GM12878 (cell line): ENCODE measurements at regions not wholly inside any gene's neighbourhood (a gene's known extent, or its start where the extent isn't known, plus 50 kb on each side); places are given as distances from the start of the nearest gene placed in this dataset.

Experiments
- ATAC-seq: fragments of 200-7000 bp; cut with Tn5 transposase; 3 replicates; pipeline ENCODE4 v1.9.1; 2020; ENCODE audit warnings: mild to moderate bottlenecking, moderate library complexity
- BruUV-seq: library from RNA; stranded (reverse); fragments of 400-500 nt; replicated peaks from 2 replicates; lab custom pipeline; 2021; lab: Mats Ljungman, UMichigan
- CTCF ChIA-PET: fragments of 300-600 bp; sonication (Branson Sonifier 250); formaldehyde crosslinking; extraction: SDS; loops from one replicate; lab custom pipeline; 2021; ENCODE audit warnings: inconsistent platforms; lab: Yijun Ruan, JAX
- POLR2A ChIA-PET: fragments of 350-600 bp; formaldehyde crosslinking; extraction: SDS; loops from one replicate; lab custom pipeline; 2021; ENCODE audit warnings: inconsistent platforms; lab: Charles Lee
- RAD21 ChIA-PET: fragments of 300-600 bp; sonication (Branson Sonifier 250); formaldehyde crosslinking; loops from one replicate; lab custom pipeline; 2023; ENCODE audit warnings: antibody characterized with exemption; ENCODE audit not compliant: unreplicated experiment; lab: Charles Lee
- SMC1A ChIA-PET: fragments of 300-600 bp; sonication (Branson Sonifier 250); formaldehyde crosslinking; loops from one replicate; lab custom pipeline; 2023; ENCODE audit not compliant: unreplicated experiment, uncharacterized antibody; lab: Charles Lee
- DNase-seq: peaks from one replicate; pipeline ENCODE4 v3.0.0-alpha.2; 2011; ENCODE audit warnings: low read depth, low spot score
- FAIRE-seq: peaks from 3 replicates; lab custom pipeline; 2011; peaks lifted over from hg19 to GRCh38; lab: Jason Lieb, UNC
- H2AFZ ChIP-seq: 2 replicates; pipeline ENCODE4 v1.6.0; 2011; ENCODE audit warnings: low read depth, low read length, control low read depth; ENCODE audit not compliant: control insufficient read depth
- H3K27ac ChIP-seq: 2 replicates; pipeline ENCODE4 v1.5.1; 2011; ENCODE audit warnings: control low read depth; ENCODE audit not compliant: control insufficient read depth, insufficient read depth
- H3K27me3 ChIP-seq, 2 experiments: replicated peaks in 1 of 2; 2 replicates each; pipeline versions ENCODE4 v1.6.0 to v1.6.1; 2011; ENCODE audit warnings: low read length in 1 of 2; ENCODE audit not compliant: control insufficient read depth in 2 of 2, insufficient read depth in 2 of 2
- H3K36me3 ChIP-seq, 2 experiments: 2 replicates each; pipeline ENCODE4 v1.5.1; 2011; ENCODE audit warnings: low read length in 1 of 2; ENCODE audit not compliant: control insufficient read depth in 2 of 2, insufficient read depth in 2 of 2
- H3K4me1 ChIP-seq: 2 replicates; pipeline ENCODE4 v1.6.1; 2011; ENCODE audit warnings: mild to moderate bottlenecking, low read length, moderate library complexity, mixed read lengths; ENCODE audit not compliant: control insufficient read depth, insufficient read depth
- H3K4me2 ChIP-seq: 2 replicates; pipeline ENCODE4 v1.6.0; 2011; ENCODE audit warnings: control low read depth; ENCODE audit not compliant: control insufficient read depth, insufficient read depth
- H3K4me3 ChIP-seq: fragments of 200-600 bp; sonication (generic); 2 replicates; pipeline ENCODE4 v1.5.1; 2016
- H3K79me2 ChIP-seq: 2 replicates; pipeline ENCODE4 v1.6.0; 2011; ENCODE audit warnings: low read length; ENCODE audit not compliant: control insufficient read depth, insufficient read depth
- H3K9ac ChIP-seq: 2 replicates; pipeline ENCODE4 v1.8.0; 2011; ENCODE audit warnings: low read length, control low read depth, mixed read lengths; ENCODE audit not compliant: control insufficient read depth, insufficient read depth
- H3K9me3 ChIP-seq: replicated peaks from 3 replicates; pipeline ENCODE4 v1.5.1; 2011; ENCODE audit warnings: mild to moderate bottlenecking, low read length; ENCODE audit not compliant: control insufficient read depth, insufficient read depth
- H4K20me1 ChIP-seq: 2 replicates; pipeline ENCODE4 v1.6.0; 2011; ENCODE audit not compliant: control insufficient read depth, insufficient read depth
- RAD21 ChIP-seq: IDR thresholded peaks from 2 replicates; pipeline ENCODE4 v1.6.1; 2011; ENCODE audit warnings: mild to moderate bottlenecking, low read depth, low read length, moderate library complexity; ENCODE audit not compliant: insufficient read depth
- RAD51 ChIP-seq: fragments of 450-650 bp; IDR thresholded peaks from 2 replicates; pipeline ENCODE4 v1.6.1; 2016; ENCODE audit warnings: moderate library complexity, mild to moderate bottlenecking, inconsistent platforms
- WGBS: methylation state at CpG from one replicate; pipeline ENCODE4 v1.1.6; 2016; ENCODE audit warnings: low lambda C conversion rate; ENCODE audit not compliant: insufficient replicate concordance, insufficient coverage; ENCODE audit errors: missing lambda C conversion rate; 5-methylcytosine and 5-hydroxymethylcytosine counted together
- in situ Hi-C: fragments of 300-500 bp; cut with MboI; formaldehyde crosslinking; loops from 9 replicates; pipeline ENCODE4 v1.14.3; 2018; ENCODE audit warnings: mixed read lengths
- intact Hi-C: fragments of 100-400 bp; cut with micrococcal nuclease; formaldehyde crosslinking; loops from one replicate; pipeline ENCODE4 v1.14.2; 2022; ENCODE audit not compliant: unreplicated experiment
- TF ChIP-seq, protein P1 (sequence below), 3 experiments: IDR thresholded peaks in 2 of 3; conservative IDR thresholded peaks in 1 of 3; 2 replicates each; pipeline ENCODE4 v1.5.1; 2011; ENCODE audit warnings: low read depth in 3 of 3, low read length in 3 of 3, mild to moderate bottlenecking in 3 of 3, control low read depth in 2 of 3, moderate library complexity in 2 of 3, inconsistent platforms in 1 of 3, mixed read lengths in 1 of 3; ENCODE audit not compliant: control insufficient read depth in 2 of 3, insufficient read depth in 1 of 3; ENCODE audit errors: extremely low read depth in 1 of 3

DNA sequence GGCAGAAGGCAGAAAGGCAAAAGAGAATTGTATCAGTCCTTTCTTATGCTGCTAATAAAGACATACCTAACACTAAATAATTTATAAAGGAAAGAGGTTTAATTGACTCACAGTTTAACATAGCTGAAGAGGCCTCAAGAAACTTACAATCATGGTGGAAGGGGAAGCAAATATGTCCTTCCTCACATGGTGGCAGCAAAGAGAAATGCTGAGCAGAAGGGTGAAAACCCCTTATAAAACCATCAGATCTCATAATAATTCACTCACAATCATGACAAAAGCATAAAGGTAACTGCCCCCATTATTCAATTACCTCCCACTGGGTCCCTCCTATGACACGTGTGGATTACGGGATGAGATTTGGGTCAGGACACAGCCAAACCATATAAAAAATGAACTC is 312.5 kb upstream of the PTGER4 start:
- CTCF ChIA-PET, result interaction anchor here (0.6 to 1.2 kb wide), 4 partner anchors 17 to 319 kb away, joined by 3 to 4 read pairs (median 3); no protein-coding TSS in a partner anchor
- H3K4me1 ChIP-seq, result no peaks in the 10 kb centered on the region
- in situ Hi-C loops (no loop called here), intact Hi-C loops (no loop called here)
- no peaks in the 10 kb centered on the region for H3K27me3 ChIP-seq
- no TSS peak for BruUV-seq
- no peaks in the 10 kb centered on the region for H4K20me1 ChIP-seq
- H3K9me3 ChIP-seq, result no peaks in the 10 kb centered on the region; the same call in 2 of the 3 replicates
- no peak for TF ChIP-seq RAD51
- TF ChIP-seq RAD21, result peak; percentile 34
- TF ChIP-seq, protein P1, sequence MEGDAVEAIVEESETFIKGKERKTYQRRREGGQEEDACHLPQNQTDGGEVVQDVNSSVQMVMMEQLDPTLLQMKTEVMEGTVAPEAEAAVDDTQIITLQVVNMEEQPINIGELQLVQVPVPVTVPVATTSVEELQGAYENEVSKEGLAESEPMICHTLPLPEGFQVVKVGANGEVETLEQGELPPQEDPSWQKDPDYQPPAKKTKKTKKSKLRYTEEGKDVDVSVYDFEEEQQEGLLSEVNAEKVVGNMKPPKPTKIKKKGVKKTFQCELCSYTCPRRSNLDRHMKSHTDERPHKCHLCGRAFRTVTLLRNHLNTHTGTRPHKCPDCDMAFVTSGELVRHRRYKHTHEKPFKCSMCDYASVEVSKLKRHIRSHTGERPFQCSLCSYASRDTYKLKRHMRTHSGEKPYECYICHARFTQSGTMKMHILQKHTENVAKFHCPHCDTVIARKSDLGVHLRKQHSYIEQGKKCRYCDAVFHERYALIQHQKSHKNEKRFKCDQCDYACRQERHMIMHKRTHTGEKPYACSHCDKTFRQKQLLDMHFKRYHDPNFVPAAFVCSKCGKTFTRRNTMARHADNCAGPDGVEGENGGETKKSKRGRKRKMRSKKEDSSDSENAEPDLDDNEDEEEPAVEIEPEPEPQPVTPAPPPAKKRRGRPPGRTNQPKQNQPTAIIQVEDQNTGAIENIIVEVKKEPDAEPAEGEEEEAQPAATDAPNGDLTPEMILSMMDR (IDR thresholded peaks at IDR 0.05 in 2 of 3, conservative IDR thresholded peaks at IDR 0.05 in 1 of 3; ENCODE audit: control insufficient read depth in 2 of 3, extremely low read depth in 1 of 3, insufficient read depth in 1 of 3, low read depth in 3 of 3, low read length in 3 of 3), result peak in 2 of 3 experiments; percentile 6 to 13; a peak in 1 of 6 replicates
- TF ChIP-seq, all 136 proteins: peak for 2
- SMC1A ChIA-PET, result interaction anchor here (0.8 to 1.3 kb wide), 4 partner anchors 117 to 322 kb away, joined by 4 to 5 read pairs (median 4); no protein-coding TSS in a partner anchor
- Histone ChIP-seq H3K4me2 (no peak overlapping the region), H3K79me2 (no peaks in the 10 kb centered on the region), H3K4me3 (no peak overlapping the region), H3K27ac (no peak overlapping the region), H2AFZ (no peak overlapping the region), H3K9ac (no peak overlapping the region), H3K36me3 (no peaks in the 10 kb centered on the region)
- RAD21 ChIA-PET, result no interaction called here
- 94% methylated on average over 2 of the region's 2 CpGs for WGBS
- FAIRE-seq (no peak), DNase-seq (no peak), ATAC-seq (no peak)
- POLR2A ChIA-PET, result no interaction called here
